Progenitor cell of endocrine pancreas (in vitro differentiated cells): ENCODE measurements at regions not wholly inside any gene's neighbourhood (a gene's known extent, or its start where the extent isn't known, plus 50 kb on each side); places are given as distances from the start of the nearest gene placed in this dataset.

Experiments
- DNase-seq: peaks from one replicate; pipeline ENCODE4 v3.0.0; 2021; ENCODE audit warnings: low spot score; ENCODE audit not compliant: unreplicated experiment
- H3K27ac Mint-ChIP-seq: 2 replicates; pipeline ENCODE4 v1.8.0; 2021; ENCODE audit warnings: mild to moderate bottlenecking, moderate library complexity, mixed read lengths
- H3K27me3 Mint-ChIP-seq: 2 replicates; pipeline ENCODE4 v1.8.0; 2021; ENCODE audit warnings: mixed read lengths
- H3K36me3 Mint-ChIP-seq: 2 replicates; pipeline ENCODE4 v1.8.0; 2022; ENCODE audit warnings: mixed read lengths; ENCODE audit not compliant: insufficient read depth
- H3K4me1 Mint-ChIP-seq: 2 replicates; pipeline ENCODE4 v1.8.0; 2021; ENCODE audit warnings: low read depth, mixed read lengths
- H3K4me3 Mint-ChIP-seq: 2 replicates; pipeline ENCODE4 v1.8.0; 2021; ENCODE audit warnings: low read depth, mild to moderate bottlenecking, moderate library complexity, mixed read lengths
- H3K9me3 Mint-ChIP-seq: 2 replicates; pipeline ENCODE4 v1.8.0; 2021; ENCODE audit warnings: low read depth, mixed read lengths
- CTCF ChIP-seq: fragments of 200-600 bp; sonication (generic); IDR thresholded peaks from one replicate; pipeline ENCODE4 v1.5.0; 2021; ENCODE audit warnings: antibody characterized with exemption, mild to moderate bottlenecking; ENCODE audit not compliant: unreplicated experiment

DNA sequence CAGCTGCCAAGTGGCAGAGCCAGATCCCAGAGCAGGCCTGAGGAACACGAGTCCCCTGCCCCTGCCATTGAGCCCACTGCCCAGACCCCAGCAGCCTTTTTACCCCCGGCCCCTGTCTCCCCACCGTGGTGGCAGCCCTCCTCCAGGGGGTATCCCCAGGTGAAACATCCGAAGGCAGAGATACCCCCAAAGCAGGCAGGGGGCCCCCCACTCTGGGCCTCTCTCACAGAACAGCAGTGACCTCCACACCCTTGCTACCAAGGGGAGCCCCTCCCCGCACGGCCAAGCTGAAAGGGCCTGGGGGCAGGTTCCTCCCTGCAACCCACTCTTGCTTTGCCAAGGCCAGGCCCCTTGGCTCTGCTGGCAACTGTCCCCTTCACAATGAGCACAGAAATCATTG, 142.2 kb downstream of the ENGASE start:
- no peak overlapping the region for H3K4me3 Mint-ChIP-seq
- TF ChIP-seq CTCF = no peak
- H3K4me1 Mint-ChIP-seq = peaks cover 5% of the 10 kb centered on the region
- H3K27me3 Mint-ChIP-seq = peaks cover 54% of the 10 kb centered on the region
- no peak for DNase-seq
- H3K36me3 Mint-ChIP-seq = no peaks in the 10 kb centered on the region
- no peaks in the 10 kb centered on the region for H3K9me3 Mint-ChIP-seq
- no peak overlapping the region for H3K27ac Mint-ChIP-seq

GRCh38 chr17:79216391-79216790, 141.8 kb downstream of the ENGASE start:
- TF ChIP-seq CTCF = no peak
- H3K36me3 Mint-ChIP-seq = no peaks in the 10 kb centered on the region
- H3K4me1 Mint-ChIP-seq = peaks cover 5% of the 10 kb centered on the region
- H3K9me3 Mint-ChIP-seq = no peaks in the 10 kb centered on the region
- no peak overlapping the region for H3K27ac Mint-ChIP-seq
- no peak for DNase-seq
- H3K4me3 Mint-ChIP-seq = no peak overlapping the region
- H3K27me3 Mint-ChIP-seq = peaks cover 56% of the 10 kb centered on the region

DNA sequence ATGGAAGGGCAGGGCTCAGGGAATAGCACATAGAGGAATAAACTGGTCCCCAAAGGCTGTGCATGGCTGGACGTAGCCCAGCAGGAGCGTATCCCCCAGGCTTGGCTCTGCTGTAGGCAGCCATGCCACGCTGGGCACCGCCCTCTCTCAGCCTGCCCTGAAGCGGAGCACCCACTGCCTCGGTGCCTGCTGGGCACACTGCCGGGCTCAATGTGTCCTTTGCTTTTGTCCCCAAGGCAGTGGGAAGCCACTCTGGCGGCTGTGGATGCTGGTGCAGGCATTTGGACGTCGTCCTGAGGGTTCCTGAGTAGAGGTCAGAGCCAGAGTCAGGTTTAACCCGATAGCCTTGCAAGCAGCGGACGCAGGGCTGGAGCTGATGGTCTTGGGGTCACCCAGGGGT, 141.0 kb downstream of the ENGASE start:
- peaks cover 4% of the 10 kb centered on the region for H3K4me1 Mint-ChIP-seq
- no peak for TF ChIP-seq CTCF
- DNase-seq = no peak
- H3K36me3 Mint-ChIP-seq = no peaks in the 10 kb centered on the region
- no peak overlapping the region for H3K4me3 Mint-ChIP-seq
- H3K27ac Mint-ChIP-seq = no peak overlapping the region
- no peaks in the 10 kb centered on the region for H3K9me3 Mint-ChIP-seq
- peaks cover 59% of the 10 kb centered on the region for H3K27me3 Mint-ChIP-seq

DNA sequence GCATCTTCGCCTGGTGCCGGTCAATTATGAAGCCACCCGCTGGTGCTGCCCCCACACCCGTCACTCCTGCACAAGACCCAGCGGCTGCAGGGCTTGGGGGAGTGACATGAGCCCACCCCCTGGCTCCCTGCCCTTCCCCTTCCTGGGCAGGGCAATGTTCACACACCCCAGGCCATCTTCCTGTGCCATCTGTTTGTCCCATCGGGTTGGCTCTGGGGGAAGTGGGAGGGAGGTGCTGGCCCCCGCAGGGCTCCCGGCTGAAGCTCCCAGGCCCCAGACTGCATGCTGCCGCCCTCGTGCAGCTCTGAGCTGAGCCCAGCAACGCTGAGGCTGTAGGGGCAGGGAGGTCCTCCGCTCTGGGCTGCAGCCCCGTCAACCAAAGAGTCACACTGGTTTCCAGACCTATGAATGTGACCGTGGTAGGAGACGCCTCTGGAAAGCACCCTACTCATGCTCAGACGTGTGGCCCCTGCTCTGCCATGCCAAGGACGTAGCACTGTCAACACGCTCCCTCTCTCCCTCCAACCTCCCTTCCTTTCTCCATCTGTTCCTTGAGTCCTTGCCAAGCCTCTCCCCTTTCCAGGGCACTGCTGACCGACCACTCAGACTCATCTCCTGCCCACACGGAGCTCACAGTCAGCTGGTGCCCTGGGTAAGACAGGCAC, 140.4 kb downstream of the ENGASE start:
- Mint-ChIP-seq H3K9me3 (no peaks in the 10 kb centered on the region), H3K4me1 (no peaks in the 10 kb centered on the region), H3K27me3 (peaks cover 59% of the 10 kb centered on the region), H3K4me3 (no peak overlapping the region), H3K36me3 (no peaks in the 10 kb centered on the region), H3K27ac (no peak overlapping the region)
- no peak for TF ChIP-seq CTCF
- no peak for DNase-seq

DNA sequence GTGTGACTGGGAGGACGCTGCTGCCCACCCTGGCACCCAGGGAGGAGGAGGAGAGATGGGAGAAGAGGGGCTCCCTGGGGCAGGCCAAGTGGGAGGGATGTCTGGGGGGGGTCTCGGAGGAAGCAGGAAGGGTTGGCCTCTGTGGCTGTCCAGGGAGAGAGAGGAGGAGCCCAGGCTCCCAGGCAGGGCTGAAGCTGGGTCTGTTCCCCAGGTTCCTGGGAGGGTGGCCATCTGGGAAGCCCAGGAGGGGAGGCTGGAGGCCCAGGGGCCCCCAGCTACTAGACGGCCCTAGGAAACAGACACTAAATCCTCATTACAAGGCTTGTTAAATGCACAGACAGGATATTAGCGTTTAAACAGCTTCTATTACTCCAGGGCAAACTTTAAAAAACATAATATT, 139.8 kb downstream of the ENGASE start:
- TF ChIP-seq CTCF = no peak
- Mint-ChIP-seq H3K4me1 (no peaks in the 10 kb centered on the region), H3K36me3 (no peaks in the 10 kb centered on the region), H3K27me3 (peaks cover 58% of the 10 kb centered on the region), H3K27ac (no peak overlapping the region), H3K4me3 (no peak overlapping the region), H3K9me3 (no peaks in the 10 kb centered on the region)
- no peak for DNase-seq
